Mesendoderm (in vitro differentiated cells): ENCODE measurements at regions not wholly inside any gene's neighbourhood (a gene's known extent, or its start where the extent isn't known, plus 50 kb on each side); places are given as distances from the start of the nearest gene placed in this dataset.

Experiments
- DNase-seq: peaks from one replicate; pipeline ENCODE4 v3.0.0; 2013
- H2AK5ac ChIP-seq: 2 replicates; pipeline ENCODE4 v1.6.1; 2013; ENCODE audit warnings: low read length, inconsistent platforms
- H2BK120ac ChIP-seq: 2 replicates; pipeline ENCODE4 v1.6.1; 2013; ENCODE audit warnings: low read depth, mild to moderate bottlenecking, low read length, moderate library complexity, mixed read lengths
- H2BK15ac ChIP-seq: replicated peaks from 2 replicates; pipeline ENCODE4 v1.6.1; 2013; ENCODE audit warnings: low read depth, mild to moderate bottlenecking, moderate library complexity
- H2BK5ac ChIP-seq: 2 replicates; pipeline ENCODE4 v1.6.1; 2013; ENCODE audit warnings: low read length, inconsistent platforms
- H3K18ac ChIP-seq: 2 replicates; pipeline ENCODE4 v1.6.1; 2013; ENCODE audit warnings: mild to moderate bottlenecking, low read length, mixed read lengths
- H3K23ac ChIP-seq: one replicate; pipeline ENCODE4 v1.6.1; 2013; ENCODE audit warnings: low read length
- H3K27ac ChIP-seq: 2 replicates; pipeline ENCODE4 v1.5.1; 2013; ENCODE audit warnings: low read depth, mild to moderate bottlenecking, inconsistent platforms, low read length, moderate library complexity
- H3K27me3 ChIP-seq: 2 replicates; pipeline ENCODE4 v1.6.1; 2013; ENCODE audit warnings: low read length, control low read depth, mild to moderate bottlenecking, inconsistent platforms; ENCODE audit not compliant: insufficient read depth, poor library complexity
- H3K36me3 ChIP-seq: 2 replicates; pipeline ENCODE4 v1.6.1; 2013; ENCODE audit warnings: low read length, inconsistent platforms; ENCODE audit not compliant: control insufficient read depth, insufficient read depth
- H3K4ac ChIP-seq: one replicate; pipeline ENCODE4 v1.6.1; 2013; ENCODE audit warnings: low read depth, mild to moderate bottlenecking, low read length, moderate library complexity
- H3K4me1 ChIP-seq: 2 replicates; pipeline ENCODE4 v1.6.1; 2013; ENCODE audit warnings: low read depth, low read length, inconsistent platforms; ENCODE audit not compliant: control insufficient read depth
- H3K4me2 ChIP-seq: 2 replicates; pipeline ENCODE4 v1.6.1; 2013; ENCODE audit warnings: low read length
- H3K4me3 ChIP-seq: 2 replicates; pipeline ENCODE4 v1.5.1; 2013; ENCODE audit warnings: mild to moderate bottlenecking, low read length
- H3K56ac ChIP-seq: one replicate; pipeline ENCODE4 v1.6.1; 2013; ENCODE audit warnings: low read length
- H3K79me1 ChIP-seq: 2 replicates; pipeline ENCODE4 v1.6.1; 2013; ENCODE audit warnings: low read length, inconsistent platforms
- H3K79me2 ChIP-seq: 2 replicates; pipeline ENCODE4 v1.6.1; 2013; ENCODE audit warnings: mild to moderate bottlenecking, low read length; ENCODE audit not compliant: control insufficient read depth, insufficient read depth
- H3K9ac ChIP-seq: 2 replicates; pipeline ENCODE4 v1.6.1; 2013; ENCODE audit warnings: low read length, inconsistent platforms
- H4K5ac ChIP-seq: one replicate; pipeline ENCODE4 v1.6.1; 2013; ENCODE audit warnings: low read length
- H4K8ac ChIP-seq: one replicate; pipeline ENCODE4 v1.6.1; 2013; ENCODE audit warnings: low read depth, mild to moderate bottlenecking, control low read depth, low read length, moderate library complexity
- WGBS: extraction: QIAGEN DNeasy Blood & Tissue Kit; methylation state at CpG from one replicate; pipeline ENCODE4 v1.1.7; 2013; ENCODE audit warnings: low lambda C conversion rate, missing lambda C conversion rate; ENCODE audit not compliant: insufficient coverage; ENCODE audit errors: extremely low coverage; 5-methylcytosine and 5-hydroxymethylcytosine counted together

DNA sequence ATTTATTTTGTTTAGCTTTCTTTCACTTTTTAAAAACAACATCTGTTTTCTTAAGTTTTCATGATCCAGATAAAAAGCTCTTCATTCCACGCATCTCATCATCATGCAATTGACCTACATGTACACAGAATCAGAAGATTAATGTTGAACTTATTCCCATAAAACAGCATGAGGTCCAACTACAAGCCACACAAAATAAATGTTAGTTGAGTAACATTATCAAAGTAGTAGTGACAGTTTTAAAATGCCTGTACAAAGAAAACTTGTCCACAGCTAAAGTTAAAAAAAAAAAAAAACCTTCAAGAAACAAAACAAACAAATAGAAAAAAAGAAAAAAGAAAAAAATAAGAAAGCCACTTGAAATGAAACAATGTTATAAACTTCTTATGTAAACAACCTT lies 846.3 kb downstream of the TLE1 start:
- Histone ChIP-seq H3K4me1 (no peaks in the 10 kb centered on the region), H3K23ac (no peak overlapping the region), H3K4ac (no peak overlapping the region), H3K36me3 (no peaks in the 10 kb centered on the region), H4K8ac (no peak overlapping the region), H2AK5ac (no peak overlapping the region), H3K9ac (no peak overlapping the region), H3K79me1 (no peaks in the 10 kb centered on the region), H3K4me3 (no peak overlapping the region), H2BK120ac (no peak overlapping the region), H2BK5ac (no peak overlapping the region), H2BK15ac (no peak overlapping the region), H3K79me2 (no peaks in the 10 kb centered on the region), H3K27ac (no peak overlapping the region), H3K27me3 (no peaks in the 10 kb centered on the region), H4K5ac (no peak overlapping the region), H3K4me2 (no peak overlapping the region), H3K18ac (no peak overlapping the region), H3K56ac (no peak overlapping the region)
- no CpG with 5 or more reads among the region's 1 CpG for WGBS
- DNase-seq, result no peak

DNA sequence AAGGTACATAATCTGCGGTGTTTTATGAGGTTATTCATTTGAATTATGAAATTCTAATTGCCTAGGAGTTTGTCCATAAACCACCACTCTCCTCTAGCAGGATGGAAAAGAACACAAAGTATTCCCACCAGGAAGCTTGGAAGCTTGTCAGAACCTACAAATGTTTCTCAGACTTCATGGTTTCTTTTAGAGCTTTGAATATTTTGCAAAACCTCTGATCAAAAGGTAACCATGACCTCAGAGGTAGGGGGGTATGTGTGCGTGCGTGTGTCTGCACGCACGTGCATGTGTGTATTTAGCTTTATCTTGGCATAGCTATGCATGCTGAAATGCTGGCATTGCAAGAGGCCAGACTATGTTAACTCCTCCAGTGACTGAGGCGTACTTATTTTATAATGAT lies 847.0 kb downstream of the TLE1 start:
- Histone ChIP-seq H3K18ac (no peak overlapping the region), H3K4me2 (no peak overlapping the region), H2AK5ac (no peak overlapping the region), H3K23ac (no peak overlapping the region), H3K27me3 (no peaks in the 10 kb centered on the region), H3K4ac (no peak overlapping the region), H4K5ac (no peak overlapping the region), H3K56ac (no peak overlapping the region), H2BK5ac (no peak overlapping the region), H4K8ac (no peak overlapping the region), H3K4me3 (no peak overlapping the region), H3K4me1 (no peaks in the 10 kb centered on the region), H2BK15ac (no peak overlapping the region), H3K27ac (no peak overlapping the region), H3K9ac (no peak overlapping the region), H3K36me3 (no peaks in the 10 kb centered on the region), H2BK120ac (no peak overlapping the region), H3K79me2 (no peaks in the 10 kb centered on the region), H3K79me1 (no peaks in the 10 kb centered on the region)
- no CpG with 5 or more reads among the region's 6 CpGs for WGBS
- no peak for DNase-seq

DNA sequence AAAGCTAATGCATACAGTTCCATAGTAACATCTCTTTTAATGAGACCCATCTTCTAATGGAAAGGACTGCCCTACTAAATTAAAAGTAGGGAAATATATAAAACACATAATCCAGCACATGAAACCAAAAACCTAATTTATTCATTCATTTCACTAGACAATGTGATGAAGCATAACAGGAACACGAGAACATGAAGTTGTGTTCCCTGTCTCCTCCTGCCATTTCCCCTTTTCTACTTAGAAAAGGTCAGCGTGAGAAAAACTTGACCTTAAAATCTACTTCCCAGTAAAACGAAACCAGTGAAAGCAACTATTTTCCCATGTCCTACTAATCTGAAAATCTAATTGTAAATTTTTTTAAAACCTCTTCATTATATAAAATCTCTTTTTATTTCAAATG lies 847.5 kb downstream of the TLE1 start:
- Histone ChIP-seq H3K27ac (no peak overlapping the region), H3K4me1 (no peaks in the 10 kb centered on the region), H2BK15ac (no peak overlapping the region), H3K4ac (no peak overlapping the region), H2BK5ac (no peak overlapping the region), H4K5ac (no peak overlapping the region), H3K27me3 (no peaks in the 10 kb centered on the region), H3K18ac (no peak overlapping the region), H3K79me2 (no peaks in the 10 kb centered on the region), H3K79me1 (no peaks in the 10 kb centered on the region), H3K4me3 (no peak overlapping the region), H2BK120ac (no peak overlapping the region), H3K23ac (no peak overlapping the region), H3K9ac (no peak overlapping the region), H3K36me3 (no peaks in the 10 kb centered on the region), H2AK5ac (no peak overlapping the region), H3K4me2 (no peak overlapping the region), H3K56ac (no peak overlapping the region), H4K8ac (no peak overlapping the region)
- no peak for DNase-seq
- 100% methylated on average over 1 of the region's 3 CpGs for WGBS

DNA sequence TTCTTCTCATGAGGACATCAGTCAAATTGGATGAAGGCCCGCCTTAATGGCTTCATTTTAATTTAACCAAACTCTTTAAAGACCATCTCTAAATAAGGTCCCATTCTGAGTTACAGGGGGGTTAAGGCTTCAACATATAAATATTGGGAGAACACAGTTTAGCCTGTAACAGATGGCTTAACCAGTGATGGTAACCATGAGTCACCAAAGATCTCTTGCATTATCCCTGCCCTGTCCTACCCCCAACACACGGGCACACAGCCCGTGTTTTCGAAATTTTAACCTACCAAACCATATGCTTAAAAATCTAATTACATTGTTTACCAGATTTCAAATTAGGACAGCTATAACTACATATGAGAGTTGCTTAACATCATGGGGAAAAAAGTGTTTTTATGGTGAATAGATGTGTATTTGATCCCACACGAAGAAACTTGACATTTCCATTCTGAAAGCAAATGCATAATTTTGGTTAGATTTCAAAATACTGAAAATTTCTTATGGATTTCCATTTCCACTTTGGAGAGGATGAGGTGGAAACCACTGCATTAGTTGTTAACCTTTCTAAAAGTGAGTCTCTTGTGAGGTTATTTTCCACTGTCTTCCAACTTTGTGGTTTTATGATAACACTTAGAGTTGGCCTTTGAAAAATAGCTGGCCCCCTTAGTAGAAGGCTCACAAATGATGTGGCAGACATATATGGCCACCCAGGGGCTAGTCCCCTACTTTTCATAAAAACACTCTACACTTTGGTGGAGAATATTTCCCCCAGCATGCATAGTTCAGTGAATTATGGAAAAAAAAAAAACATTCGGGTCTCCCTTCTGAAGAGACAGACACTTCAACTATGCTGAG lies 849.3 kb downstream of the TLE1 start:
- no peaks in the 10 kb centered on the region for H3K36me3 ChIP-seq
- WGBS, result no CpG with 5 or more reads among the region's 6 CpGs

DNA sequence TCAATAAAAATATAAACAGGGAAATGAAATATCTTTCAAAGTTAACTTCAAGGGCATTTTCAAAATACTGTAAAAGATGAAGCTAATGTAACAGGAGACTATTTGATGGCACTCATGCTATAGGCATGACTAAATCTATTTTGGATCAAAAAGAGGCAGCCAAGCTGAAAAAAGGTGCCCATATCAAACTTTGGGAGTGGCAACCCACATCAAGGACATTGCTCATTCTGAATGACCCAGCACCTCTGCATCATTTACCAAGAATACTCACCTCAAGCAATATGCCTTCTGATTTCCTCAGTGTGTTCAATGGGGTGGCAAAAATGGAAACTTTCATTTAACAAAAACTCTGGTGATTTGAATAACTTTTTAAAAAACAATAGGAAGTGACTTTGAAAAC lies 853.3 kb downstream of the TLE1 start:
- no peak overlapping the region for H3K18ac ChIP-seq
- no peak overlapping the region for H3K4ac ChIP-seq
- no peaks in the 10 kb centered on the region for H3K36me3 ChIP-seq
- no peak overlapping the region for H4K5ac ChIP-seq
- no peaks in the 10 kb centered on the region for H3K4me1 ChIP-seq
- no peak overlapping the region for H3K56ac ChIP-seq
- H3K4me3 ChIP-seq, result no peak overlapping the region
- no peak overlapping the region for H3K4me2 ChIP-seq
- no peak overlapping the region for H3K27ac ChIP-seq
- no peak overlapping the region for H2BK15ac ChIP-seq
- H2BK120ac ChIP-seq, result no peak overlapping the region
- no peaks in the 10 kb centered on the region for H3K79me2 ChIP-seq
- no peaks in the 10 kb centered on the region for H3K79me1 ChIP-seq
- DNase-seq, result no peak
- H2BK5ac ChIP-seq, result no peak overlapping the region
- no peak overlapping the region for H3K23ac ChIP-seq
- no peak overlapping the region for H4K8ac ChIP-seq
- no peak overlapping the region for H3K9ac ChIP-seq
- no peaks in the 10 kb centered on the region for H3K27me3 ChIP-seq
- no peak overlapping the region for H2AK5ac ChIP-seq

More for the DNA sequence above, 849.3 kb downstream of the TLE1 start:
- DNase-seq, result no peak
- no peaks in the 10 kb centered on the region for H3K27me3 ChIP-seq
- H4K5ac ChIP-seq, result no peak overlapping the region
- H2AK5ac ChIP-seq, result no peak overlapping the region
- no peak overlapping the region for H3K23ac ChIP-seq
- H4K8ac ChIP-seq, result no peak overlapping the region
- no peak overlapping the region for H3K4me2 ChIP-seq
- no peak overlapping the region for H3K56ac ChIP-seq
- no peak overlapping the region for H3K4me3 ChIP-seq
- no peak overlapping the region for H3K9ac ChIP-seq
- H3K79me2 ChIP-seq, result no peaks in the 10 kb centered on the region
- H3K18ac ChIP-seq, result no peak overlapping the region
- H3K79me1 ChIP-seq, result no peaks in the 10 kb centered on the region
- H2BK5ac ChIP-seq, result no peak overlapping the region
- no peak overlapping the region for H3K4ac ChIP-seq
- H3K27ac ChIP-seq, result no peak overlapping the region
- H2BK120ac ChIP-seq, result no peak overlapping the region
- no peak overlapping the region for H2BK15ac ChIP-seq
- no peaks in the 10 kb centered on the region for H3K4me1 ChIP-seq

DNA sequence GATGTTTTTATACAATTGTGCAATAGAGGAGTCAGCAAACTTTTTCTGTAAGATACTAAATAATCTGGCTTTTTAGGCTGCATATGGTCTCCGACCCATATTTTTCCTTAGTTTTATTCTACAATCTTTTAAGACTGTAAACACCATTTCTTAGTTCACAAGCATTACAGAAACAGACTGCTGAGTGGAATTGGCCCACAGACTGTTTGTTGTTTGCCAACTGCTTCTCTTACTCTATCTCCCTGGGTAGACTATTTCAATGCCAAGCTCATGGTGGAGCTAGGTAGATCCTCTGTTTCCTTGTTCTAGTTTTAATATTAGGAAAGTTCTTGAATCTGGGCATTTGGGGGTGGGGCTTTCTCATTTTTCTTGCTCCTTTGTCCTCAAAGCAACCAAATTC lies 857.6 kb downstream of the TLE1 start:
- no peaks in the 10 kb centered on the region for H3K27me3 ChIP-seq
- H3K4me3 ChIP-seq, result no peak overlapping the region
- no peak overlapping the region for H3K4me2 ChIP-seq
- H4K5ac ChIP-seq, result no peak overlapping the region
- H2BK15ac ChIP-seq, result no peak overlapping the region
- no peak overlapping the region for H3K27ac ChIP-seq
- H3K79me1 ChIP-seq, result no peaks in the 10 kb centered on the region
- DNase-seq, result no peak
- H2BK5ac ChIP-seq, result no peak overlapping the region
- WGBS, result no CpG with 5 or more reads among the region's 1 CpG
- no peaks in the 10 kb centered on the region for H3K79me2 ChIP-seq
- no peak overlapping the region for H4K8ac ChIP-seq
- H2AK5ac ChIP-seq, result no peak overlapping the region
- no peak overlapping the region for H3K23ac ChIP-seq
- H3K36me3 ChIP-seq, result no peaks in the 10 kb centered on the region
- H3K9ac ChIP-seq, result no peak overlapping the region
- no peaks in the 10 kb centered on the region for H3K4me1 ChIP-seq
- H3K18ac ChIP-seq, result no peak overlapping the region
- no peak overlapping the region for H2BK120ac ChIP-seq
- no peak overlapping the region for H3K4ac ChIP-seq
- no peak overlapping the region for H3K56ac ChIP-seq
